ENCODE measurements at regions not wholly inside any gene's neighbourhood (a gene's known extent, or its start where the extent isn't known, plus 50 kb on each side); places are given as distances from the start of the nearest gene placed in this dataset.
"Not testable (repeated sequence)": the region's sequence is repeated elsewhere in the genome, so short reads cannot be mapped to it uniquely, and the experiment has no call there.

GRCh38 chr3:5918626-5919025 lies 731.1 kb downstream of the EDEM1 start:
- ChIA-PET POLR2A (ENCODE audit: partially characterized antibody) (no interaction called here), CTCF (ENCODE audit: partially characterized antibody) (no interaction called here)
- Histone ChIP-seq H3K4me3 (ENCODE audit: low read length in 2 of 2) (no peak overlapping the region), H3K4me1 (ENCODE audit: insufficient read depth, low read length) (no peaks in the 10 kb centered on the region), H3K36me3 (ENCODE audit: insufficient read depth, low read length) (no peaks in the 10 kb centered on the region), H3K27ac (ENCODE audit: low read depth, low read length) (no peak overlapping the region), H3K27me3 (ENCODE audit: insufficient read depth, low read length) (no peaks in the 10 kb centered on the region), H3K9me3 (ENCODE audit: control insufficient read depth in 1 of 2, low read length in 2 of 2) (no peaks in the 10 kb centered on the region)
- intact Hi-C loops (cut with micrococcal nuclease), result no loop called here
- Mint-ChIP-seq H3K27ac (no peak overlapping the region), H3K4me1 (no peaks in the 10 kb centered on the region), H3K4me3 (no peak overlapping the region), H3K27me3 (no peaks in the 10 kb centered on the region), H3K9me3 (peaks cover 0 to 14% (median 6%) of the 10 kb centered on the region in 8 donors), H3K36me3 (no peaks in the 10 kb centered on the region)
- no peak for DNase-seq

- no peaks in the 10 kb centered on the region for H3K36me3 Mint-ChIP-seq
- H3K27me3 Mint-ChIP-seq, result no peaks in the 10 kb centered on the region
- no peak overlapping the region for H3K4me3 Mint-ChIP-seq
- H3K27ac Mint-ChIP-seq, result no peak overlapping the region
- no peak for DNase-seq
- no peaks in the 10 kb centered on the region for H3K4me1 Mint-ChIP-seq
- no peak overlapping the region for H3K27ac ChIP-seq (ENCODE audit: low read depth, low read length)
- intact Hi-C loops (cut with micrococcal nuclease), result no loop called here
- no peaks in the 10 kb centered on the region for H3K9me3 ChIP-seq (ENCODE audit: control insufficient read depth in 1 of 2, low read length in 2 of 2)
- no peak overlapping the region for H3K4me3 ChIP-seq (ENCODE audit: low read length in 2 of 2)
- H3K27me3 ChIP-seq (ENCODE audit: insufficient read depth, low read length), result no peaks in the 10 kb centered on the region
- H3K36me3 ChIP-seq (ENCODE audit: insufficient read depth, low read length), result no peaks in the 10 kb centered on the region
- H3K4me1 ChIP-seq (ENCODE audit: insufficient read depth, low read length), result no peaks in the 10 kb centered on the region
- POLR2A ChIA-PET (ENCODE audit: partially characterized antibody), result no interaction called here
- H3K9me3 Mint-ChIP-seq, result peaks cover 0 to 3% (median 0%) of the 10 kb centered on the region in 8 donors
- CTCF ChIA-PET (ENCODE audit: partially characterized antibody), result no interaction called here
Observed at GRCh38 chr3:5929027-5929426, 741.5 kb downstream of the EDEM1 start.

GRCh38 chr3:5944061-5944460 lies 756.6 kb downstream of the EDEM1 start:
- H3K27ac ChIP-seq (ENCODE audit: low read depth, low read length); H3K4me3 Mint-ChIP-seq; H3K4me1 Mint-ChIP-seq; H3K36me3 Mint-ChIP-seq; H3K27me3 ChIP-seq (ENCODE audit: insufficient read depth, low read length); CTCF ChIA-PET (ENCODE audit: partially characterized antibody); DNase-seq; intact Hi-C loops (cut with micrococcal nuclease); H3K9me3 ChIP-seq (ENCODE audit: control insufficient read depth in 1 of 2, low read length in 2 of 2); H3K27me3 Mint-ChIP-seq; H3K36me3 ChIP-seq (ENCODE audit: insufficient read depth, low read length); H3K4me3 ChIP-seq (ENCODE audit: low read length in 2 of 2); H3K4me1 ChIP-seq (ENCODE audit: insufficient read depth, low read length); H3K27ac Mint-ChIP-seq; POLR2A ChIA-PET (ENCODE audit: partially characterized antibody): not testable (repeated sequence)
- H3K9me3 Mint-ChIP-seq, result peaks cover 0 to 28% (median 11%) of the 10 kb centered on the region in 8 donors

GRCh38 chr3:5948084-5948483 lies 760.6 kb downstream of the EDEM1 start:
- Mint-ChIP-seq H3K36me3 (no peaks in the 10 kb centered on the region), H3K27me3 (peaks cover 0 to 2% of the 10 kb centered on the region in 2 donors), H3K4me3 (no peak overlapping the region), H3K27ac (no peak overlapping the region), H3K9me3 (peaks cover 0 to 5% (median 2%) of the 10 kb centered on the region in 8 donors), H3K4me1 (no peaks in the 10 kb centered on the region)
- Histone ChIP-seq H3K9me3 (ENCODE audit: control insufficient read depth in 1 of 2, low read length in 2 of 2) (no peaks in the 10 kb centered on the region), H3K27me3 (ENCODE audit: insufficient read depth, low read length) (no peaks in the 10 kb centered on the region), H3K4me1 (ENCODE audit: insufficient read depth, low read length) (no peaks in the 10 kb centered on the region), H3K27ac (ENCODE audit: low read depth, low read length) (no peak overlapping the region), H3K4me3 (ENCODE audit: low read length in 2 of 2) (no peak overlapping the region), H3K36me3 (ENCODE audit: insufficient read depth, low read length) (no peaks in the 10 kb centered on the region)
- CTCF ChIA-PET (ENCODE audit: partially characterized antibody), result no interaction called here
- intact Hi-C loops (cut with micrococcal nuclease), result no loop called here
- POLR2A ChIA-PET (ENCODE audit: partially characterized antibody), result no interaction called here
- no peak for DNase-seq

GRCh38 chr3:5951026-5951425 lies 763.5 kb downstream of the EDEM1 start:
- H3K4me1 Mint-ChIP-seq, result no peaks in the 10 kb centered on the region
- CTCF ChIA-PET (ENCODE audit: partially characterized antibody), result no interaction called here
- H3K27ac Mint-ChIP-seq, result no peak overlapping the region
- H3K27ac ChIP-seq (ENCODE audit: low read depth, low read length), result no peak overlapping the region
- POLR2A ChIA-PET (ENCODE audit: partially characterized antibody), result no interaction called here
- DNase-seq, result no peak
- intact Hi-C loops (cut with micrococcal nuclease), result no loop called here
- no peak overlapping the region for H3K4me3 ChIP-seq (ENCODE audit: low read length in 2 of 2)
- no peaks in the 10 kb centered on the region for H3K36me3 ChIP-seq (ENCODE audit: insufficient read depth, low read length)
- H3K27me3 ChIP-seq (ENCODE audit: insufficient read depth, low read length), result no peaks in the 10 kb centered on the region
- H3K4me1 ChIP-seq (ENCODE audit: insufficient read depth, low read length), result no peaks in the 10 kb centered on the region
- no peaks in the 10 kb centered on the region for H3K36me3 Mint-ChIP-seq
- peaks cover 0 to 8% (median 3%) of the 10 kb centered on the region in 8 donors for H3K9me3 Mint-ChIP-seq
- H3K4me3 Mint-ChIP-seq, result no peak overlapping the region
- no peaks in the 10 kb centered on the region for H3K9me3 ChIP-seq (ENCODE audit: control insufficient read depth in 1 of 2, low read length in 2 of 2)
- H3K27me3 Mint-ChIP-seq, result peaks cover 0 to 2% of the 10 kb centered on the region in 2 donors

GRCh38 chr3:5972586-5972985 lies 785.1 kb downstream of the EDEM1 start:
- CTCF ChIA-PET (ENCODE audit: partially characterized antibody), result no interaction called here
- intact Hi-C loops (cut with micrococcal nuclease), result no loop called here
- POLR2A ChIA-PET (ENCODE audit: partially characterized antibody), result no interaction called here

GRCh38 chr3:5974630-5975322 lies 787.3 kb downstream of the EDEM1 start:
- H3K27ac Mint-ChIP-seq, result no peak overlapping the region
- no peaks in the 10 kb centered on the region for H3K4me1 Mint-ChIP-seq
- H3K4me3 Mint-ChIP-seq, result no peak overlapping the region
- Histone ChIP-seq H3K27me3 (ENCODE audit: insufficient read depth, low read length) (no peaks in the 10 kb centered on the region), H3K36me3 (ENCODE audit: insufficient read depth, low read length) (no peaks in the 10 kb centered on the region), H3K27ac (ENCODE audit: low read depth, low read length) (no peak overlapping the region), H3K4me1 (ENCODE audit: insufficient read depth, low read length) (no peaks in the 10 kb centered on the region), H3K4me3 (ENCODE audit: low read length in 2 of 2) (no peak overlapping the region), H3K9me3 (ENCODE audit: control insufficient read depth in 1 of 2, low read length in 2 of 2) (no peaks in the 10 kb centered on the region)
- intact Hi-C loops (cut with micrococcal nuclease), result no loop called here
- POLR2A ChIA-PET (ENCODE audit: partially characterized antibody), result no interaction called here
- peak in 1 of 5 donors; percentile 28 for DNase-seq
- H3K27me3 Mint-ChIP-seq, result no peaks in the 10 kb centered on the region
- H3K36me3 Mint-ChIP-seq, result no peaks in the 10 kb centered on the region
- CTCF ChIA-PET (ENCODE audit: partially characterized antibody), result no interaction called here
- H3K9me3 Mint-ChIP-seq, result peaks cover 0 to 7% (median 2%) of the 10 kb centered on the region in 8 donors

More at GRCh38 chr3:5972586-5972985, 785.1 kb downstream of the EDEM1 start:
- H3K27ac Mint-ChIP-seq, result no peak overlapping the region
- H3K4me1 ChIP-seq (ENCODE audit: insufficient read depth, low read length), result no peaks in the 10 kb centered on the region
- no peaks in the 10 kb centered on the region for H3K9me3 ChIP-seq (ENCODE audit: control insufficient read depth in 1 of 2, low read length in 2 of 2)
- H3K27me3 Mint-ChIP-seq, result no peaks in the 10 kb centered on the region
- no peak overlapping the region for H3K4me3 ChIP-seq (ENCODE audit: low read length in 2 of 2)
- no peak overlapping the region for H3K27ac ChIP-seq (ENCODE audit: low read depth, low read length)
- no peaks in the 10 kb centered on the region for H3K36me3 ChIP-seq (ENCODE audit: insufficient read depth, low read length)
- peaks cover 2 to 8% (median 5%) of the 10 kb centered on the region in 8 donors for H3K9me3 Mint-ChIP-seq
- no peak overlapping the region for H3K4me3 Mint-ChIP-seq
- no peaks in the 10 kb centered on the region for H3K4me1 Mint-ChIP-seq
- H3K27me3 ChIP-seq (ENCODE audit: insufficient read depth, low read length), result no peaks in the 10 kb centered on the region
- H3K36me3 Mint-ChIP-seq, result no peaks in the 10 kb centered on the region
- no peak for DNase-seq

GRCh38 chr3:5977331-5977730 lies 789.8 kb downstream of the EDEM1 start:
- H3K36me3 Mint-ChIP-seq, result no peaks in the 10 kb centered on the region
- no peak overlapping the region for H3K27ac Mint-ChIP-seq
- POLR2A ChIA-PET (ENCODE audit: partially characterized antibody), result no interaction called here
- H3K4me3 ChIP-seq (ENCODE audit: low read length in 2 of 2), result no peak overlapping the region
- H3K27ac ChIP-seq (ENCODE audit: low read depth, low read length), result no peak overlapping the region
- no peak overlapping the region for H3K4me3 Mint-ChIP-seq
- H3K27me3 ChIP-seq (ENCODE audit: insufficient read depth, low read length), result no peaks in the 10 kb centered on the region
- DNase-seq, result no peak
- no peaks in the 10 kb centered on the region for H3K36me3 ChIP-seq (ENCODE audit: insufficient read depth, low read length)
- peaks cover 3 to 18% (median 8%) of the 10 kb centered on the region in 8 donors for H3K9me3 Mint-ChIP-seq
- intact Hi-C loops (cut with micrococcal nuclease), result no loop called here
- no peaks in the 10 kb centered on the region for H3K27me3 Mint-ChIP-seq
- CTCF ChIA-PET (ENCODE audit: partially characterized antibody), result no interaction called here
- H3K9me3 ChIP-seq (ENCODE audit: control insufficient read depth in 1 of 2, low read length in 2 of 2), result no peaks in the 10 kb centered on the region
- no peaks in the 10 kb centered on the region for H3K4me1 Mint-ChIP-seq
- no peaks in the 10 kb centered on the region for H3K4me1 ChIP-seq (ENCODE audit: insufficient read depth, low read length)

Data from CD4-positive, alpha-beta memory T cell (primary cell).